Fibroblast of skin of left quadriceps (primary cell): ENCODE measurements at regions not wholly inside any gene's neighbourhood (a gene's known extent, or its start where the extent isn't known, plus 50 kb on each side); places are given as distances from the start of the nearest gene placed in this dataset.
A peak's percentile ranks its signal among the peaks of the same experiment; 100 is the strongest.

Experiments
- DNase-seq, 2 experiments: peaks; one replicate each; pipeline ENCODE4 v3.0.0-alpha.2; 2013; ENCODE audit warnings: low read depth in 2 of 2

DNA sequence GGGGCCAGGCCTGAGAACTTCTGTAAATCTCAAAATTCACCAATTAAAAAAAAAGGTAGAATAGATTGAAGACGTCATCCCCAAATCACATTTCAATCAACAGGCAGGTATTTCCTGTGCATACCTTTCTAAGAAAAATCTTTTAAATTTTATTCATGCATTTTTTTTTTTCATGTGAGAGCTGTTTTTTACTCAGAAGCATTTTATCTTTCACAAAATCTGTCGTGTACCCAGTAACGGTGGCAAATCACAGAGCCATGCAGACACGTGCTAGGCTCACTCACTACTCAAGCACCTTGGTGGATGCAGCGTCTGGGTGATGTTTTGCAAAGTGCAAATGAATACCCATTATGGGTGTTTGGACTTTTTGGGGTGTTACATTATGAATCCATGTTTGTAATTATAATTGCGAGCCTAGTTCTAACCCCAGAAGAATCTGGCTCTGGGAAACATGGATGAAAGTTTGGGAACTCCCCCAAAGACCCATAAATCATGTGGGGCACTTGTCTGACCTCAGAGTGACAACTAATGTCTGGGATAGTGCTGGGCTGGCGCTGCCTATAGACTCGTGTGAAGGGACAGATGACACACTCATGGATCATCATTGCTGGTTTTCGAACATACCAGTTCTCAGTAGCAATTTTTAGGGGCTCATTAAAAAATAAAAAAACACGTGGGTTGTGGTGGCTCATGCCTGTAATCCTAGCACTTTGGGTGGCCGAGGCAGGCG is 335.2 kb downstream of the LPIN1 start:
- DNase-seq, result no peak

DNA sequence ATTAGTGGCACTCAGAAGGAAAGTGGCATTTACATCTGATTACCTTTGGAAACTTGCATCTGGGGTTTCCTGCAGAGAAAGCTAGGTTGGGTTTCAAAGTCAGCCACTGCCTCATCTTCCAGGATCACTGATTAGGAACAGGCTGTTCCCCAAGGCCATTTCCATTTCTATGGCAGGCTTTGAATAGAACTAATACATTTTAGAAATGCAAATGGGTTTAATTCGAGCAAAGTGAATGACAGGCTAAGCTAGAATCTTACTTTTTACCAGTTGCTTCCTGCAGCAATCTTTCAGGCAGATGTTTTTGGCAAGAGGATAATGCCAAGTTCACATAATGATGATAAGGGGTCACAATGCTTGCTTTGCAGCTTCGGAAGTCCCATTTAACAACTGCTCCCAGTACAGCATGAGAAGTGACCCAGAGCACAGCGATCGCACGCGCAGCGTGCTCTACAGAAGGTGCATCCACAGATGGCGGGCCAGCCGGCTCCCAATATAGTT is 336.7 kb downstream of the LPIN1 start:
- no peak for DNase-seq

DNA sequence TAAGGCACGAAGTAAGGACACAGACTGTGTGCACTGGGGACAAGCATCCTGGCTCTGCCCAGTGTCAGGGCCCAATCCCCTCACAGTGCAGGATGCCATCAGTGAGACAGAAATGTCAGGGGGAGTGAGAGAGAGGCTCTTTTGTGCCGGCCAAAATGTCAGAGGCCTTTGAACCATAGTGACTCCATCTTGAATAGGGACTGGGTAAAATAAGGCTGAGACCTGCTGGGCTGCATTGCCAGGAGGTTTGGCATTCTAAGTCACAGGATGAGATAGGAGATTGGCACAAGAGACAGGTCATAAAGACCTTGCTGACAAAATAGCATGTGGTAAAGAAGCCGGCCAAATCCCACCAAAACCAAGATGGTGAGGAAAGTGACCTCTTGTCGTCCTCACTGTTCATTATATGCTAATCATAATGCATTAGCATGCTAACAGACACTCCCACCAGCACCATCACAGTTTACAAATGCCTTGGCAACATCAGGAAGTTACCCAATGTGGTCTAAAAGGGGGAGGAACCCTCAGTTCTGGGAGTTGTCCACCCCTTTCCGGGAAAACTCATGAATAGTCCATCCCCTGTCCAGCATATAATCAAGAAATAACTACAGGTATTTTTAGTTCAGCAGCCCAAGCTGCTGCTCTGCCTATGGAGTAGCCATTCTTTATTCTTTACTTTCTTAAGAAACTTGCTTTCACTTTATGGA is 337.4 kb downstream of the LPIN1 start:
- DNase-seq, result no peak

DNA sequence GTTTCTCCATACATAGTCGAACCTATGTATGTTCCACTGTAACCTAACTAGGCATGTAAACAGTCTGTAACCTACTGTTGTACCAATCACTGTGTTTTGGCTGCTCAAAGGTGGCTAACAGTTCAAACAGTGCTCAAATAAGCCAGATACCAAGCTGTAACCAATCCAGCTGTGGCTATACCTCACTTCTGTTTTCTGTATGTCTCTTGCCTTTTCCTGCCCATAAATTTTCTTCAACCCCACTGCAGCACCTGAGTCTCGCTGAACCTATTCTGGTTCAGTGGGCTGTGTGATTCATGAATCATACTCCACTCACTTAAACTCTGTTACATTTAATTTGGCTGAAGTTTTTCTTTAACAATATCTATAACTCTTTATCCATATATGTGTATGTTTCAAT is 340.7 kb downstream of the LPIN1 start:
- no peak for DNase-seq

DNA sequence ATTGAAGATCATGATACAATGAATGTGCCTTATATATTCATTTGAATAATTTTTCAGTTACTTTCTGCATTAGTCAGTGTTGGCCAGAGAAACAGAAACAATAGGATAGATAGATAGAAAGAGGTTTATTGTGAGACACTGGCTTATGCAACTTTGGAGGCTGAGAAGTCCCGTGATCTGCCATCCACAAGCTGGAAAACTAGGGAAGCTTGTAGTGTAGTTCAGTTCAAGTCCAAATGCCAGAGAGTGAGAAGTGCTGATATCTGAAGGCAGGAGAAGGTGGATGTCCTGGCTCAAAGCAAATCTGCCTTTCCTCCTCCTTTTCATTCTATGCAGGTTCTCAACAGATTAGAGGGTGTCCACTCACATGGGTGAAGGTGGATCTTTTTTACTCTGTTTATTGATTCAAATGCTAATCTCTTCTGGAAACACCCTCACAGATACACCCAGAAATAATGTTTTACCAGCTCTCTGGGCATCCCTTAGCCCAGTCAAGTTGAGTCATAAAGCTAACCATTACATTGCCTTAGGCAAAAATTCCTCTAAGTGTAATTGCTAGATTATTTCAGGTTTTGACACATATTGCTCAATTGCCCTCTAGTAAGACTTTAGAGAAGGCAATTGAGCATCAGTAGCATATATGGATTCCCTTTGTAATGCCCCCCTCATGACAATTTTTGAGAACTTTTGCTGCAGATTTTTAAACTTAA is 341.4 kb downstream of the LPIN1 start:
- DNase-seq, result no peak

DNA sequence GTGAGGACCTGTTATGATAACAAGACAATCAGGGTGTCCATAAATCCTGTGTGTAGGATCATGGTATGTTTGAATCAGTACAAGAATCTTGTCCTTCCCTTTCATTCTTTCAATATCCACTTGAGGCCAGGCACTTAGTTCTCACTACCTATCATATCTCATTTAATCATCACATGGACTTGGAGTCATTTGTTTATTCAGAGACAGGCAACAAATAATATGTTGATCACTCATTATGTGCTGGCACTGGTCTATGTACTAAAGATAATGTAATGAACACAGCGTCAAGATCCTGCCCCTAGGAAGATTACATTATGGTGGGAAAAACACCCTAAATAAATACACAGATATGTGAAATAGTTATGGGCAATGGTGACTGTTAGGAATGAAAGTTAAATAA is 342.6 kb downstream of the LPIN1 start:
- DNase-seq, result no peak

DNA sequence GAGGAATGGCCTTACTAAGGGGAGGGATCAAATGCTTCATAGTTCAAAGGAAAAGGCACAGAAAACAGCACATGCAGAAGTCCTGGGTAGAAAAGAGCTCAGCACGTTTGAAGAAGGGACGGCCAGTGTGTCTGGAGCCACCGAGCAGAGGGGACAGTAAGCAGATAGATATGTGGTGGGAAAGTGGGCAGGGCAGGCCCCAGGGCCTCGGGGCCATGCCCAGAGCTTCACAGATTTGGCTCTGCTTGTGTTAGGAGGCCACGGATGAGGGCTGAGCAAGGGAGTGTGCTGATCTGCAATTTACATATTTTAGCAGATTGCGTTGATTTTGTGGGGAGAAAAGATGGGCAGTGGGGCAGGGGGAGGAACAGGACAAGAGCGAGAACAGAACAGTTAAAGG is 343.1 kb downstream of the LPIN1 start:
- DNase-seq, result no peak

DNA sequence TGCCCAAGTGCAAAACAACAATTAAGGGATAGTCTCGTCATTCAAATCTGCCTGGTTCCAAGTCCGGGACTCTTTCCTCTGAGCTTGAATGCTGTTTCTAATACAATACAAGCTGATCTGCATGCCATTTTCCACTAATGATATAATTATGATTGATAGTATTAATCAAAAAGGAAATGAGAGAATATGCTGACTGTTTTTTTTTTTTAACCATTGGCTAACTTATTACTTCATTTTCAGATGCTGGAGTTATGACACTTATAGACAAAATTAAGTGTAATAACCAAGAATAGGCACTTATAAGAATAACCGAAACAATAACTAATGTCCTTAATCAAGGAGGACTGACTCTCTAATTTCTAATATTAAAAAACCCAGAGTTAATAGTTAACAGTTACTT is 343.6 kb downstream of the LPIN1 start:
- DNase-seq, result no peak

DNA sequence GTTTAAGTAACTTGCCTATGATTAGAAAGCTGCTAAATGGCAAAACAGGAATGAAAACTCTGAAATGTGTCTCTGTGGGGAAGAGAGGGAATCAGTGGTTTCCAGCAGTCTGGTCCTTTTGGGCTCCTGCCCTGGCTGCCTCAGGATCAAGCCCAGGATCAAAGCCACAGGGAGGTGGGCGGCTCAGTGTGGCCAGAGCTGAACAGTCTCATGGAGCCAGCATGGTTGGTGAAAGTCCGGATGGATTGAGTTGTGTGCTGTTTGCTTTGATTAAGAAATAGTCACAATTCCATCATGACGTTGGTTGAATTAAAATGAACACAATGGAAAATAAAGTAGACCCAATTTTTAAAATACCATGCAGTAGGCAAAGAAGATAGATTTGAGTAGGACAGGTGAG is 344.2 kb downstream of the LPIN1 start:
- DNase-seq, result no peak

DNA sequence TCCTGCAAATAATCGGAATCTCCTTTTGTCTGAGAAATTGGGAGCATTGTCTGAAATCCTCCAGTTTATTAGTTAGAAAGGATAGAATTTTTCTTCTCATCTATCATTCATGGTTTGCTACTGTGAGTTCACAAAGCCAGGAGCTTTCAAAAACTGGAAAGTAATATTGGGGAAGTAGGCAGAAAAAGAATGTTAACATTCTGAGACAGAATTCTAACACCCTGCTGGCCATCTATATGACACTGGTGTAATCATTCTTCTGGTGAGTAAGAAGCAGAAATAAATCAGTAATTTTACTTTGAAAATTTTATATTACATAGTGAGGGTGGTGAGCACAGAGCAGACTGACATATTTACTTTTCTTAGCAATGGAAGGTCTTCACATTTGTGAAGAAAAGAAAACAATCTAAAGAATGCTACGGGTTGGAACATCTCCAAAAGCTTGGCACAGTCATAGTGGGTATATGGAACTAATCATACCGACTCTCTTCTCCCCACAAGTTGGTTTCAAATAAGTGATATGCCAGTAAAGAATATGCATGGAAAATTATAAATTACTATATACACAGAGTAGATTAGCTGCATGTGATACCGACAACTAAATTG is 344.9 kb downstream of the LPIN1 start:
- no peak for DNase-seq

DNA sequence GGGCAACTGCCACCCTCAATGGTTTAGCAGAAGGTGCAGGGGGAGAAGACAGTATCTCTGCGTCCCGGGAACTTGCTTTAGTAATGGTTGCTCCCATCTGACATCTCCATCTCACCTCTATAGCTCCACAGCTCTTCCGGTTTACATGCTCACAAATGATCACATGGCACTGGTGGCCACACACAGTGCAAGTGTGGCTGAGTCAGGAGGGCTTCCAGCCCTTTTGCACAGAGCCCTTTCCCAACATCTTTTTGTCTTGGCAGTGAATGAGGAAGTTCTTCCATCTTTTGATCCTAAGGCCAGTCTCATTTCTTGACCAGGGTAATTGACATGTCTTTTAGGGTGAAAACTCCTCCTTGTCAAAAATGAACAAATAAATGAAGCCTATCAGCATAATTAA is 347.7 kb downstream of the LPIN1 start:
- no peak for DNase-seq

DNA sequence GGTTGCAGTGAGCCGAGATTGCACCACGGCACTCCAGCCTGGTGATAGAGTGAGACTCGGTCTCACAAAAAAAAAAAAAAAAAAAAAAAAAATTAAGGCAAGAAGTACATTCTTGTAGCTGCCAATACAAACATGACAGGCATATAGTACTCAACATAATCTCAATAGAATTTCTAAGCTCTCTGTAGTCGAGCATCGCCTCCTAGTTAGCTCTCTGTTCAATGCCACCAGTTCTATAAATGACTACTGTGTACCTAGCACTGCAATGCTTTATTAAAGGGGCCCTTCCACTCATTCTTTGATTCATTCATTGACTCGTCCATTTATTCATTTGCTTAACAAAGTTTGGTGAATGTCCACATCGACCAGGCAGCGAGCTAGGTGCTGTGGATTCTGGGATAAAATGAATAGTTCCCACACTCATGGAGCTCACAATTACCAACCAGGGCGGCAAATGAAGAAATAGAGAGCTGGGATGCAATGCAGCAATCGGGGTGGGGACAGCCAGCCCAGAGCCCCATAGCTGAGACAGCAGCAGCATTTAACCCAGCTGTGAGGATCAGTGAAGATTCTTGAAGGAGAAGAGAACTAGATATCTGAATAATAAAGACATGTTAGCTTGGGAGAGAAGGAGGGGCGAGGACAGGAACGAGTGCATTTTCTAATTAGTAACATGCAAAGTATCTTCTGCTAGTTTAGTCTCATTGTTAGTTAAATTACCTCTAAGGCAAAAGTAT is 349.8 kb downstream of the LPIN1 start:
- DNase-seq, result no peak

DNA sequence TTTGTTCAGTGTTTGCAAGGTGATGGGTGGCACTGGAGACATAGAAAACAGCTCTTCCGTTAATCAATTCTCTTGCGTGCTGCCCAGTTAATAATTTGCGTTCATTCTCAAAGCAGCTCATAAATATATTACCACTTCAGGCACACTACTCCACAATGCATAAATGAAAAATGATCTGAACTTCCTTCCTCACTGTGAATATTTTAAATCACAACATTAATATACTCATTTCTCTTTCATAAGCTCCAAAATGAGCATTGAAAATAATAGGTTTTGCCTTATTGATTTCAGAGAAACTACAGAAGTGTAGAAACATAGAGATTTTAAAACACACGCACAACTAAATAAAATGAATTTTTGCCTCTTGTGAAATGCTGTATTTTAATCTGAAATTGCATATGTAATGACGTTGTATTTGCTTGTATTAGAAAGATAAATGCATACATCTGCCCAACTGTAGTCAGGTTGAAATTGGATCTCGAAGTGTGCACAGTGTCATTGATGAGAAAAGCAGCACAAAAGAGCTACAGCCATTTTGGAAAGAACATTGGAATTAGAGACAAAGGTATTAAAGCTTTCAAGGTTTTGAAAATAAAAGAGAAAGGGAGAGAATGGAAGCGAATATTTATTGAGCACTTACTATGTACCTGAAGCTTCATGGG is 350.5 kb downstream of the LPIN1 start:
- DNase-seq, result no peak

DNA sequence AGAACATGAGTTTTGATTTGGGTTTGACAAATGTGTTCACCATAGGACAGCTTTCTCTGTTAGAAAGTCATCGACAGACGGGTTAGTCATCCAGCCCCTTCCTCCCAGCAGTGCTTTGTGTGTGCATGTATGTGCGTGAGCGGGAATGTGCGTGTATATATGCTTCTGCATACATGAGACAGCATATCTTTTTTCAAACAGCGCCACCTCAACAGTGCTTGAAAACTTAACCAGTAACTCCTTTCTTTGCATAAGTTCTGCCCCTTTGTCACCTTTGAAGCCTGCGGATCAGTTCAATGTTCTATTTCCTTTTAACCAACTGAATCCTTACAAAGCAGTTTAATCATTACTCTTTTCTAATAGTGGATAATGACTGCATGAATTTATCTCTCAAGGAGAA is 351.4 kb downstream of the LPIN1 start:
- DNase-seq, result no peak

DNA sequence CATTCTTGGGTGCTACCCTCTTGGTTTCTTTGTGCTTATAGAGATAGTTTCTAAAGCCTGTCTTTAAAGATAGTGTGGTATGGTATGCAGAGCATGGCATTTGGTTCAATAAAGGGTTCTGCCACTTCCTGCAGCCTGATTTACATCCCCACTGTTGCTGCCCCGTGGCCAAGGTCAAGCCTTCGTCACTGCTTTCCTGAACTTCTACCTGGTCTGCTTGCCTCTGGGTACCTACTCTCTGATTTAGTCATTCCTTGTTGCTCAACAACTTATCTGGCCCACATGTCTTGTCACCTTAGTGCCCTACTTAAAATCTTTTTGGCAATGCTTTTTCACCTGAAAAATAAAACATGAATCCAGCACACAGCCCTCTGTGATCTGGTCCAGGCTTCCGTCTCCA is 352.9 kb downstream of the LPIN1 start:
- DNase-seq, result no peak

DNA sequence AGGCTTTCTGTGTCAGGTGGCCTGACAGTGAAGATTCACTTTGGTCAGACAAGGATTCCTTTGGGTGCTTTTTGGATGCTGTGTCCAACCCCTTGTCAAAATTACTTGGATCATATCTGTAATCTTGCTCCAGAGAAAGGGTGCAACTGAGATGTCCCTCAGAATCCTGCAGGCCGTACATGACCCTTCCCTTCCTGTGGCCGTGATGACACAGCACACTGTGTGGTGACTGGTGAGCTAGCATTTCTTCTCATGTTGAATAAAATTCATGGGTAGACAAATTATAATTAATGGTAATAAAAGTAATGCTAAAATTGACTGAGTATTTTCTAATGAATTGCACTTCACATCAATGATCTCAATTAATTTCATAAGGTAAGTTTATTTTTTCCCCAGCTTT is 356.2 kb downstream of the LPIN1 start:
- DNase-seq, result no peak

DNA sequence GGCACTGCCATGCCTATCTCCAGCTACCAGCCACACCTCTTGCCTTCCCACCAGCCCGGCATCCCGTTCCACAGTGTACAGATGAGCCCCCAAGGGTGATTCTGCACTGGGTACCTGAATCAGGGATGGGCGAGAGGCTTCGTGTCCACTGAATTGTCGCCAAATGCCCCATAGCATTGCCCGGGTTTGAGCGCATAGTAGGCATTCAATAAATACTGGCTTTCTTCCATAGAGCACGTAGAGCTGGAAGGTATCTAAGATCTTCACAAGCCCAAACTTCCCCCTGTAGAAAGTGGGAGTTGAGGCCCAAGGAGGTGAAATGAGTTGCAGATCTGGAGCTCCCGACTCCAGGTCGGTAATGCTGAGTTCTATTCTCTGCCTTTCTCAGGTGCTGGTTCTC is 358.7 kb downstream of the LPIN1 start:
- DNase-seq, result no peak

DNA sequence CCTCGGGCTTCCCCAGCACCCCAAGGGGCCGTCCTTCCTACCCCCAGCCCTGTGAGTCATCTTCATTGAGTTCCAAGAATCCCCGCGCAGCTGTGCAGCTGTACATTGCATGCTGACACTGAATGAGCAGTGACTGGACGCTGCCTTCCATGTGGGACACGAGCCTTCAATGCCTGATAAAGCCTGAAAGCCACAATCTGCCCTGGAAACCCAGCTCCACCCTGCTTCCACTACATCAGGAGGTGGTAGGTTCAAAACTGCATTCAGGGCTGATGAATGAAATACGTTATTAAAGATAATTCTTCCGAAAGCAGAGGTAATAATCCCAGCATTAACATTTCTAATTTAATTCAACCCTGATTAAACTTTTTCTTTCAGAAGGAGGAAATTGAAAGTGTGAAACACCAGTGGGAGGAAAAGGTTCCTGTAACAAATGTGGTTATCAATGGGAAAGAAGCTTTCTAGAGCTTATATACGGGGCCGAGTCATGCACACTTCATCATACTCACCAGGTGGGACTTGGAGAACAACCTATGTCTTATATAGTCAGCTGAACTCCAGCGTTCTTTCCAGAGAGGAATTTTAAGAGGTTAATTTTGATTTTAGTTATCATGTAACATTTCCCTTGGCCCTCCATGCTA is 360.1 kb downstream of the LPIN1 start:
- DNase-seq, result peak; percentile 97

DNA sequence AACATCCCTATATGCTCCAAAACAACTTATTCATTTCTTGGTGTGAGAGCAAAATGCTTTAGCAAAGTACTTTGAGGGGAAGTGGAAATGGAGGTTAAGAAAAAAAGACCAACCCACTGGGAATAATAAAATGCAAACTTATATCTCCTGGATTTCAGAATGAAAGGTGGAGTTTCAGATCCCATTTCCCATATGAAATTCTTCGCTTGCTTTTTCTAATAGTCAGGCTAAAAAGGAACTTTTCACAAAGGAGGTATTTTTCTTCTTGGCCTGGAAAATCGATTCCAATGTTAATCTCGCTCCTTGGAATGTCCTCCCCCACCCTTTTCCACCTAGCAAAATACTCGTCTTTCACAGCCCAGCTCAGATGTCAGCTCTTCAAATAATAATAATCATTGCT is 360.9 kb downstream of the LPIN1 start:
- no peak for DNase-seq

DNA sequence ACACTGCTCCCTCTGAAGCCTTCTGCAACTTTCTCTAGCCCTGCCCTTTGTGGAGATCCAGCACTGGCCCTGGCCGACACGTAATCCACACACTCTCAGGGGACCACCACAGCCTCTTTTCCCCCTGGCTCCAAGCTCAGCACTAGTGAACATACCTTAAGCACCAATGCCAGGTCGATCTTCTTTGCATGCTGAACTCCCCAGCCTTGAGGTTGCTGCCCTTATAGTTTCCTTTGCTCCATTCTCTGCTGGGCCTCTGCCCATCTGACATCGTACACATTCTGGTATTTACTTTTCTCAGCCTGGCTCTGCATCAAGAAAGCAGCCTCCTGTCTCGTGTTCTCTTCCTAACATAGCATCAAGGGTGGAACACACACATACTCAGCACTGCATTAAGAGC is 361.5 kb downstream of the LPIN1 start:
- DNase-seq, result no peak
